HepG2 (cell line): ENCODE measurements at regions not wholly inside any gene's neighbourhood (a gene's known extent, or its start where the extent isn't known, plus 50 kb on each side); places are given as distances from the start of the nearest gene placed in this dataset.

Experiments
- ATAC-seq: fragments of 200-7000 bp; cut with Tn5 transposase; 3 replicates; pipeline ENCODE4 v1.9.1; 2020; ENCODE audit warnings: mild to moderate bottlenecking, moderate library complexity
- BruUV-seq: library from RNA; stranded (reverse); fragments of 400-500 nt; replicated peaks from 2 replicates; lab custom pipeline; 2021; lab: Mats Ljungman, UMichigan
- CTCF ChIA-PET: fragments of 300-600 bp; formaldehyde crosslinking; extraction: SDS; loops from one replicate; lab custom pipeline; 2021; ENCODE audit warnings: low total read pairs, inconsistent platforms, low intra/inter-chr PET ratio; lab: Yijun Ruan, JAX
- POLR2A ChIA-PET: fragments of 350-600 bp; sonication (Branson Sonifier 250); formaldehyde crosslinking; loops from one replicate; lab custom pipeline; 2020; ENCODE audit warnings: antibody characterized with exemption, inconsistent platforms; lab: Yijun Ruan, JAX
- DNase-seq: peaks from one replicate; pipeline ENCODE4 v3.0.0-alpha.2; 2015; ENCODE audit warnings: low spot score
- FAIRE-seq: peaks from 3 replicates; lab custom pipeline; 2011; peaks lifted over from hg19 to GRCh38; lab: Jason Lieb, UNC
- H2AFZ ChIP-seq: one replicate; pipeline ENCODE4 v1.6.1; 2011; ENCODE audit warnings: low read length, inconsistent platforms
- H3K27ac ChIP-seq: fragments of 300-600 bp; 3 replicates; pipeline ENCODE4 v1.8.0; 2011; ENCODE audit warnings: mixed run types, mild to moderate bottlenecking, mixed read lengths, low read length, inconsistent platforms; ENCODE audit not compliant: insufficient read depth; ENCODE audit errors: extremely low read length
- H3K27me3 ChIP-seq, 2 experiments: fragments of 200-600 bp in 1 of 2; 2 replicates in 1 of 2; 3 replicates in 1 of 2; pipeline versions ENCODE4 v1.6.0 to v1.8.0; 2011; ENCODE audit warnings: low read length in 2 of 2, mild to moderate bottlenecking in 2 of 2, moderate library complexity in 2 of 2, inconsistent platforms in 1 of 2; ENCODE audit not compliant: insufficient read depth in 2 of 2, control insufficient read depth in 1 of 2
- H3K36me3 ChIP-seq, 2 experiments: fragments of 200-600 bp in 1 of 2; replicated peaks in 1 of 2; 2 replicates in 1 of 2; 3 replicates in 1 of 2; pipeline versions ENCODE4 v1.5.1 to v1.8.0; 2011; ENCODE audit warnings: low read length in 2 of 2, inconsistent platforms in 1 of 2; ENCODE audit not compliant: insufficient read depth in 2 of 2, control insufficient read depth in 1 of 2
- H3K4me1 ChIP-seq: 2 replicates; pipeline ENCODE4 v1.5.1; 2012; ENCODE audit warnings: low read length, inconsistent platforms; ENCODE audit not compliant: insufficient read depth
- H3K4me2 ChIP-seq: 2 replicates; pipeline ENCODE4 v1.6.0; 2011; ENCODE audit warnings: low read depth, low read length, inconsistent platforms
- H3K4me3 ChIP-seq, 3 experiments: fragments of 200-600 bp in 1 of 3; sonication (generic), shearing (Covaris generic) in 1 of 3; replicated peaks in 1 of 3; 2 replicates each; pipeline ENCODE4 v1.5.1; 2011 to 2016; ENCODE audit warnings: low read length in 3 of 3, inconsistent platforms in 2 of 3, low read depth in 2 of 3, mild to moderate bottlenecking in 2 of 3, control low read depth in 1 of 3, mixed read lengths in 1 of 3; ENCODE audit not compliant: insufficient read depth in 1 of 3
- H3K79me2 ChIP-seq: one replicate; pipeline ENCODE4 v1.6.1; 2011; ENCODE audit warnings: low read length, inconsistent platforms; ENCODE audit not compliant: insufficient read depth
- H3K9ac ChIP-seq: 2 replicates; pipeline ENCODE4 v1.6.0; 2011; ENCODE audit warnings: mild to moderate bottlenecking, low read depth, low read length, inconsistent platforms; ENCODE audit not compliant: insufficient read depth
- H3K9me3 ChIP-seq: 2 replicates; pipeline ENCODE4 v1.5.1; 2012; ENCODE audit warnings: mild to moderate bottlenecking, low read length
- H4K20me1 ChIP-seq: 2 replicates; pipeline ENCODE4 v1.6.0; 2011; ENCODE audit warnings: inconsistent platforms, mild to moderate bottlenecking, low read length, moderate library complexity; ENCODE audit not compliant: insufficient read depth
- ATF5 ChIP-seq: sonication (generic); formaldehyde crosslinking; IDR thresholded peaks from 2 replicates; pipeline ENCODE4 v1.4.0; 2020; ENCODE audit warnings: mild to moderate bottlenecking, low read depth, missing genetic modification reagents
- FOXO1 ChIP-seq: sonication (generic); formaldehyde crosslinking; IDR thresholded peaks from 2 replicates; pipeline ENCODE4 v1.4.0; 2020; ENCODE audit warnings: missing genetic modification reagents
- GABPA ChIP-seq, 2 experiments: IDR thresholded peaks; 2 replicates each; pipeline ENCODE4 v1.6.1; 2011 to 2016; ENCODE audit warnings: low read depth in 2 of 2, low read length in 1 of 2, missing biosample characterization in 1 of 2, missing genetic modification characterization in 1 of 2
- IRF2 ChIP-seq: IDR thresholded peaks from 2 replicates; pipeline ENCODE4 v1.6.1; 2018; ENCODE audit warnings: missing genetic modification reagents, missing compliant biosample characterization
- KDM4B ChIP-seq: sonication (generic); formaldehyde crosslinking; IDR thresholded peaks from 2 replicates; pipeline ENCODE4 v1.4.0; 2020; ENCODE audit warnings: missing genetic modification reagents
- KLF13 ChIP-seq: sonication (generic); formaldehyde crosslinking; IDR thresholded peaks from 2 replicates; pipeline ENCODE4 v1.4.0; 2020; ENCODE audit warnings: mild to moderate bottlenecking, missing genetic modification reagents
- MIXL1 ChIP-seq: IDR thresholded peaks from 2 replicates; pipeline ENCODE4 v1.6.1; 2016
- TAF1 ChIP-seq: sonication (generic); formaldehyde crosslinking; IDR thresholded peaks from 2 replicates; pipeline ENCODE4 v1.4.0; 2020; ENCODE audit warnings: missing genetic modification reagents
- U2AF1 ChIP-seq: fragments of 200-400 bp; formaldehyde crosslinking; optimal IDR thresholded peaks from 2 replicates; pipeline ENCODE3; 2017; ENCODE audit warnings: mild to moderate bottlenecking, low read depth, low read length
- ZEB1 ChIP-seq: IDR thresholded peaks from 2 replicates; pipeline ENCODE4 v1.6.1; 2012; ENCODE audit warnings: mild to moderate bottlenecking, low read depth, inconsistent platforms; ENCODE audit not compliant: insufficient replicate concordance
- ZNF143 ChIP-seq: sonication (generic); formaldehyde crosslinking; IDR thresholded peaks from 2 replicates; pipeline ENCODE4 v1.4.0; 2020; ENCODE audit warnings: missing genetic modification reagents
- ZNF432 ChIP-seq: sonication (generic); formaldehyde crosslinking; IDR thresholded peaks from 2 replicates; pipeline ENCODE4 v1.5.0; 2020; ENCODE audit warnings: missing genetic modification reagents, mild to moderate bottlenecking, borderline replicate concordance
- ZNF549 ChIP-seq: sonication (generic); formaldehyde crosslinking; IDR thresholded peaks from 2 replicates; pipeline ENCODE4 v1.5.0; 2020; ENCODE audit warnings: missing genetic modification reagents
- ZNF691 ChIP-seq: sonication (generic); formaldehyde crosslinking; IDR thresholded peaks from 2 replicates; pipeline ENCODE4 v1.4.0; 2020; ENCODE audit warnings: missing genetic modification reagents, low read depth, mild to moderate bottlenecking, borderline replicate concordance
- WGBS: methylation state at CpG from one replicate; pipeline ENCODE4 v1.1.6; 2017; ENCODE audit warnings: low lambda C conversion rate; 5-methylcytosine and 5-hydroxymethylcytosine counted together
- in situ Hi-C: cut with HindIII; loops from 2 replicates; pipeline ENCODE4 v1.10.0; 2017; ENCODE audit warnings: low pct_unique_long_range_greater_than_20kb; ENCODE audit not compliant: extremely low pct_ligation_motif_present
- intact Hi-C: fragments of 100-400 bp; cut with micrococcal nuclease; formaldehyde crosslinking; loops from one replicate; pipeline ENCODE4 v1.10.0; 2022; ENCODE audit not compliant: unreplicated experiment
- TF ChIP-seq, protein P1 (sequence below): sonication (generic); formaldehyde crosslinking; IDR thresholded peaks from 2 replicates; pipeline ENCODE4 v1.4.0; 2020; ENCODE audit warnings: missing genetic modification reagents
- TF ChIP-seq, protein P2 (sequence below): sonication (generic); formaldehyde crosslinking; IDR thresholded peaks from 2 replicates; pipeline ENCODE4 v1.4.0; 2020; ENCODE audit warnings: low read depth, mild to moderate bottlenecking, missing genetic modification reagents

DNA sequence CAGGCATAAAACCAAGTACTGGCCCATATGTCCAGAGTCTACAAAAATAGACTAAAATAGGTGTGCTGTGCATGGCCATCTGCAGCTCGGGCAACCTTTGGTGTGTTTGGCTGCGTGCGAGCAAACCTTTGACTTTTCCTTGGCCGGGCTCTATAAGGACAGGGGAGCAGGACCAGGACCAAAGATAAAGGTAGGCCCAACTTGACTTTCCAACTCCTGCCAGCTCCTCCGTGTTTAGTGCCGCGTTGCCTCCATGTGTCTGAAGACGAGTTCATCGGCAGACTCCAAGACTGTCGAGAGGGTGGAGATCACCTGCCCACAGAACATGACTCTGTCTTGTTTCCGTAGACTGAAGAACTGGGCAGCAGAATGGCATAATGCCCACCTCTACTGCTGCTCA is 375.5 kb downstream of the IRS2 start (continued):
- TF ChIP-seq, protein P1, sequence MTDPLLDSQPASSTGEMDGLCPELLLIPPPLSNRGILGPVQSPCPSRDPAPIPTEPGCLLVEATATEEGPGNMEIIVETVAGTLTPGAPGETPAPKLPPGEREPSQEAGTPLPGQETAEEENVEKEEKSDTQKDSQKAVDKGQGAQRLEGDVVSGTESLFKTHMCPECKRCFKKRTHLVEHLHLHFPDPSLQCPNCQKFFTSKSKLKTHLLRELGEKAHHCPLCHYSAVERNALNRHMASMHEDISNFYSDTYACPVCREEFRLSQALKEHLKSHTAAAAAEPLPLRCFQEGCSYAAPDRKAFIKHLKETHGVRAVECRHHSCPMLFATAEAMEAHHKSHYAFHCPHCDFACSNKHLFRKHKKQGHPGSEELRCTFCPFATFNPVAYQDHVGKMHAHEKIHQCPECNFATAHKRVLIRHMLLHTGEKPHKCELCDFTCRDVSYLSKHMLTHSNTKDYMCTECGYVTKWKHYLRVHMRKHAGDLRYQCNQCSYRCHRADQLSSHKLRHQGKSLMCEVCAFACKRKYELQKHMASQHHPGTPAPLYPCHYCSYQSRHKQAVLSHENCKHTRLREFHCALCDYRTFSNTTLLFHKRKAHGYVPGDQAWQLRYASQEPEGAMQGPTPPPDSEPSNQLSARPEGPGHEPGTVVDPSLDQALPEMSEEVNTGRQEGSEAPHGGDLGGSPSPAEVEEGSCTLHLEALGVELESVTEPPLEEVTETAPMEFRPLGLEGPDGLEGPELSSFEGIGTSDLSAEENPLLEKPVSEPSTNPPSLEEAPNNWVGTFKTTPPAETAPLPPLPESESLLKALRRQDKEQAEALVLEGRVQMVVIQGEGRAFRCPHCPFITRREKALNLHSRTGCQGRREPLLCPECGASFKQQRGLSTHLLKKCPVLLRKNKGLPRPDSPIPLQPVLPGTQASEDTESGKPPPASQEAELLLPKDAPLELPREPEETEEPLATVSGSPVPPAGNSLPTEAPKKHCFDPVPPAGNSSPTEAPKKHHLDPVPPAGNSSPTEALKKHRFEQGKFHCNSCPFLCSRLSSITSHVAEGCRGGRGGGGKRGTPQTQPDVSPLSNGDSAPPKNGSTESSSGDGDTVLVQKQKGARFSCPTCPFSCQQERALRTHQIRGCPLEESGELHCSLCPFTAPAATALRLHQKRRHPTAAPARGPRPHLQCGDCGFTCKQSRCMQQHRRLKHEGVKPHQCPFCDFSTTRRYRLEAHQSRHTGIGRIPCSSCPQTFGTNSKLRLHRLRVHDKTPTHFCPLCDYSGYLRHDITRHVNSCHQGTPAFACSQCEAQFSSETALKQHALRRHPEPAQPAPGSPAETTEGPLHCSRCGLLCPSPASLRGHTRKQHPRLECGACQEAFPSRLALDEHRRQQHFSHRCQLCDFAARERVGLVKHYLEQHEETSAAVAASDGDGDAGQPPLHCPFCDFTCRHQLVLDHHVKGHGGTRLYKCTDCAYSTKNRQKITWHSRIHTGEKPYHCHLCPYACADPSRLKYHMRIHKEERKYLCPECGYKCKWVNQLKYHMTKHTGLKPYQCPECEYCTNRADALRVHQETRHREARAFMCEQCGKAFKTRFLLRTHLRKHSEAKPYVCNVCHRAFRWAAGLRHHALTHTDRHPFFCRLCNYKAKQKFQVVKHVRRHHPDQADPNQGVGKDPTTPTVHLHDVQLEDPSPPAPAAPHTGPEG (CRISPR knock-in tag) = no peak
- TF ChIP-seq, protein P2, sequence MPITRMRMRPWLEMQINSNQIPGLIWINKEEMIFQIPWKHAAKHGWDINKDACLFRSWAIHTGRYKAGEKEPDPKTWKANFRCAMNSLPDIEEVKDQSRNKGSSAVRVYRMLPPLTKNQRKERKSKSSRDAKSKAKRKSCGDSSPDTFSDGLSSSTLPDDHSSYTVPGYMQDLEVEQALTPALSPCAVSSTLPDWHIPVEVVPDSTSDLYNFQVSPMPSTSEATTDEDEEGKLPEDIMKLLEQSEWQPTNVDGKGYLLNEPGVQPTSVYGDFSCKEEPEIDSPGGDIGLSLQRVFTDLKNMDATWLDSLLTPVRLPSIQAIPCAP (CRISPR knock-in tag) = no peak

- Histone ChIP-seq H4K20me1 (no peaks in the 10 kb centered on the region), H3K9me3 (peaks cover 25% of the 10 kb centered on the region; the same call in 1 of the 2 replicates), H3K9ac (no peak overlapping the region), H3K4me3 (no peak overlapping the region), H3K27me3 (no peaks in the 10 kb centered on the region), H3K4me2 (no peak overlapping the region), H3K27ac (no peak overlapping the region), H2AFZ (no peak overlapping the region), H3K4me1 (no peaks in the 10 kb centered on the region), H3K79me2 (no peaks in the 10 kb centered on the region), H3K36me3 (no peaks in the 10 kb centered on the region)
- no peak for ATAC-seq
- CTCF ChIA-PET = no interaction called here
- BruUV-seq = no TSS peak
- POLR2A ChIA-PET = no interaction called here
- WGBS = 31% methylated on average over 14 of the region's 14 CpGs
- DNase-seq = no peak
- intact Hi-C loops (no loop called here), in situ Hi-C loops (no loop called here)
- FAIRE-seq = no peak
- TF ChIP-seq U2AF1 (no peak), GABPA (IDR thresholded peaks at IDR 0.05; ENCODE audit: low read depth, low read length) (no peak), GABPA (CRISPR knock-in tag; IDR thresholded peaks at IDR 0.05; ENCODE audit: low read depth) (no peak), KDM4B (CRISPR knock-in tag) (no peak), MIXL1 (no peak), ZNF432 (CRISPR knock-in tag) (no peak), IRF2 (no peak), ZNF691 (CRISPR knock-in tag) (no peak), ZNF143 (CRISPR knock-in tag) (no peak), ZEB1 (no peak), FOXO1 (CRISPR knock-in tag) (no peak), ZNF549 (no peak), ATF5 (CRISPR knock-in tag) (no peak), KLF13 (CRISPR knock-in tag) (no peak), TAF1 (no peak)
Observed at GRCh38 chr13:109408591-109409382, 377.6 kb downstream of the IRS2 start.
